ENCODE measurements at regions not wholly inside any gene's neighbourhood (a gene's known extent, or its start where the extent isn't known, plus 50 kb on each side); places are given as distances from the start of the nearest gene placed in this dataset.

DNA sequence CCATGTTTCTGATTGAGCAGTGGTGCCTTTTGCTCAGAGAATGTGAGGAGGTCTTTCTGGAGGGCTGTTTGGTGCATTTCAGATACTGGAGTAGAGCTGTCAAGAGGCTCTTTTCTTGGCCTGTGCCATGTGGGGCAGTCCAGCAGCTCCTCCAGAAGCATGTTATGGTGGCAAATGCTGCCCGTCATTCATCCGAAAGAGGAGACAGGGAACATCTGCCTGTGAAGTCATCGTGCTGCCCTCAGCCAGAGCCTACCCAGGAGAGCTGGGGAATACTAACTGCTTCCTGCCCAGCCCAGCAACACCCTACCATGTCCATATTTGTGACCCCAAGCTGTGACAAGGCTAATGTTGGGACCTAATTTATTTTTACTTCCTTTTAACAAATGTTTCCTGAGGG, 82.2 kb upstream of the SLC6A6 start:
- H3K9me3 Mint-ChIP-seq (ENCODE audit: low read depth), result peaks cover 3% of the 10 kb centered on the region
- H3K36me3 Mint-ChIP-seq (ENCODE audit: insufficient read depth), result no peaks in the 10 kb centered on the region
- no peak for DNase-seq (ENCODE audit: low spot score, unreplicated experiment)
- peak overlapping the region; percentile 71 for H3K4me3 Mint-ChIP-seq (ENCODE audit: low read depth)
- H3K27me3 Mint-ChIP-seq, result no peaks in the 10 kb centered on the region
- peak overlapping the region; percentile 34 for H3K27ac Mint-ChIP-seq
- H3K4me1 Mint-ChIP-seq (ENCODE audit: low read depth), result peaks cover 23% of the 10 kb centered on the region
- TF ChIP-seq, protein P1, sequence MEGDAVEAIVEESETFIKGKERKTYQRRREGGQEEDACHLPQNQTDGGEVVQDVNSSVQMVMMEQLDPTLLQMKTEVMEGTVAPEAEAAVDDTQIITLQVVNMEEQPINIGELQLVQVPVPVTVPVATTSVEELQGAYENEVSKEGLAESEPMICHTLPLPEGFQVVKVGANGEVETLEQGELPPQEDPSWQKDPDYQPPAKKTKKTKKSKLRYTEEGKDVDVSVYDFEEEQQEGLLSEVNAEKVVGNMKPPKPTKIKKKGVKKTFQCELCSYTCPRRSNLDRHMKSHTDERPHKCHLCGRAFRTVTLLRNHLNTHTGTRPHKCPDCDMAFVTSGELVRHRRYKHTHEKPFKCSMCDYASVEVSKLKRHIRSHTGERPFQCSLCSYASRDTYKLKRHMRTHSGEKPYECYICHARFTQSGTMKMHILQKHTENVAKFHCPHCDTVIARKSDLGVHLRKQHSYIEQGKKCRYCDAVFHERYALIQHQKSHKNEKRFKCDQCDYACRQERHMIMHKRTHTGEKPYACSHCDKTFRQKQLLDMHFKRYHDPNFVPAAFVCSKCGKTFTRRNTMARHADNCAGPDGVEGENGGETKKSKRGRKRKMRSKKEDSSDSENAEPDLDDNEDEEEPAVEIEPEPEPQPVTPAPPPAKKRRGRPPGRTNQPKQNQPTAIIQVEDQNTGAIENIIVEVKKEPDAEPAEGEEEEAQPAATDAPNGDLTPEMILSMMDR (IDR thresholded peaks at IDR 0.05; ENCODE audit: unreplicated experiment), result no peak

DNA sequence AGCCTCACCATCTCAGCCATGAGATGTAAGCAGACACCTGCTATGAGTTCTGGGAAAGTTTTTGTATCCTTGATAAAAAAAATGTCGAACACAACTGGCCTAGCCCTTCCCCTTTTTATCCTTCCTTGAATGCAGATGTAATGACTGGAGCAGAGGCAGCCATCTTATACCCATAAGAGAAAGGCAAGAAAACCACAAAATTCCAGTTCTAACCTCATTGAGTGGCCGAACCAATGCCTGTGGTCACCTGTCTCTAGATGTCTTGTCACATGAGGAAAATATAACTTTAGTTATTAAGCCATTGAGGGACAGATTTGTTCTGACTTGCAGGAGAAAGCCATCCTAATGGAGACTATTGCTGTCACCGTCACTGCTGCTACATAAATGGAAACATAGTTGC, 80.4 kb upstream of the SLC6A6 start:
- Mint-ChIP-seq H3K9me3 (ENCODE audit: low read depth) (peaks cover 3% of the 10 kb centered on the region), H3K36me3 (ENCODE audit: insufficient read depth) (no peaks in the 10 kb centered on the region), H3K4me3 (ENCODE audit: low read depth) (no peak overlapping the region), H3K27ac (no peak overlapping the region), H3K4me1 (ENCODE audit: low read depth) (peaks cover 17% of the 10 kb centered on the region), H3K27me3 (no peaks in the 10 kb centered on the region)
- TF ChIP-seq, protein P1 (IDR thresholded peaks at IDR 0.05; ENCODE audit: unreplicated experiment), result no peak
- no peak for DNase-seq (ENCODE audit: low spot score, unreplicated experiment)

DNA sequence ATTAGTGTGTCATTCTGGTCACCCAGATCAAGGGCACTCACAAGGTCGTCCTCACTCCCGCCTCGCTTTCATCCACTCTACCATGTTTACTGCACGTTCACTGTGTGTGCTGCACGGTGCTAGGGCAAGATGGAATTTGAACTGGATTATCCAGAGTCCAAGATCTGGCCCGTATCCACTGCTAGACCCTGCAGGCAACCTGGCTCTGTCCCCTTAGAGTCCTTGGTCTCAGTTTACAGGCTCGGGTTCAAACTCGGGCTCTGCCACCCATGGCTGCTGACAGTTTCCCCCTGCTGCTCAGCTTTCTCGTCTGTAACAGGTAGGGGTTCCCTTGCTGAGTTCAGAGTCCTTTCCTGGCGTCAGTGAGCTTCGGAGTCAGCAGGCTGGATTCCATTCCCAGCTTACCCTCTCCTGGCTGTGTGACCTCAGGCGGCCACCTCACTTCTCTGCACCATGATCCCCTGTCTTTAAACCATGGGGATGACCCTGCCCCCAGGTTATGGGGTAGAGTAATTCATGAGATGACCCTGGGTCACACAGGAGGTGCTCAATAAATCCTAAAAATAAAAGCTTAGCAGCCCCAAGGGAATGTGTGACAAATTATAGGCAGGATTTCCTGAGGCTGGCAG, 79.6 kb upstream of the SLC6A6 start:
- Mint-ChIP-seq H3K4me1 (ENCODE audit: low read depth) (peaks cover 12% of the 10 kb centered on the region), H3K9me3 (ENCODE audit: low read depth) (peaks cover 3% of the 10 kb centered on the region), H3K27ac (no peak overlapping the region), H3K36me3 (ENCODE audit: insufficient read depth) (no peaks in the 10 kb centered on the region), H3K27me3 (no peaks in the 10 kb centered on the region), H3K4me3 (ENCODE audit: low read depth) (no peak overlapping the region)
- DNase-seq (ENCODE audit: low spot score, unreplicated experiment), result no peak
- TF ChIP-seq, protein P1 (IDR thresholded peaks at IDR 0.05; ENCODE audit: unreplicated experiment), result no peak

DNA sequence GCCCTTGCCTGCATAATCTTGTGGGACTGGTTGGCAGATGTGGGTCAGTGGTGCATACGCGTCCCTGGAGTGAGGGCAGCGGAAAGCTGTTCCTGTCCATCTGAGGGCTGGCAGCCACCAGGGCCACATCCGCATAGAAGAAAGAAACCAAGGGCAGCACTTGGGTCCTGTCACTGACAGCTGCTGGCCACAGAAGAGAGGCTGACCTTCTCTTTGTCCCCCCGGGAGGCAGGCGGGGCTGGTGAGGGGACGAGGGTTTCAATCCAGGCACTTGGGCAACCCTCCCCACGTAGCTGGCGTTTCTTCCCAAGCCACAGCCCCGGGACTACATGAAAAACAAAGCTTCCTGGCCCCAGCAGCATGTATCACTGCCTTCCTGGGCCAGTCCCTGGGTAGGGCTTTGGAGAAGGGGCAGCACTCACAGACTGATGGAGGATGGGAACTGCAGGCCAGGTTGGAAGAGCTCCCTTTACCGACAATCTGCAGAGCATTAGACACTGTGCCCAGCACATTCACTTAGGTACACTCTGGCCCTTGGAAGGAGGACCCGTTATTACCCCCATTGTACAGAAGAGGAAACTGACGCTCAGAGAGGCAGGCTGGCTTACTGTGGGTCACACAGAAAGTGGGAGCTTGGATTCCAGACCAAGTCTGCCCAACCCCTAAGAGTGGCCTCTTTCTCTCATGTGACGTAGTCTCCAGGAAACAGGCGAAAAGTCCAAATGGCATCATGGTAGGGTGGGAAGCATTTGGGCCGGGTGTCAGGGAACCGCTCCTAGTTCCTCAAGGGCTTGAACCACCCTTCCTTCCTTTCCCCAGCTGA, 78.8 kb upstream of the SLC6A6 start:
- Mint-ChIP-seq H3K4me3 (ENCODE audit: low read depth) (no peak overlapping the region), H3K9me3 (ENCODE audit: low read depth) (peaks cover 3% of the 10 kb centered on the region), H3K27ac (no peak overlapping the region), H3K4me1 (ENCODE audit: low read depth) (peaks cover 6% of the 10 kb centered on the region), H3K36me3 (ENCODE audit: insufficient read depth) (no peaks in the 10 kb centered on the region), H3K27me3 (no peaks in the 10 kb centered on the region)
- TF ChIP-seq, protein P1 (IDR thresholded peaks at IDR 0.05; ENCODE audit: unreplicated experiment), result no peak
- no peak for DNase-seq (ENCODE audit: low spot score, unreplicated experiment)

DNA sequence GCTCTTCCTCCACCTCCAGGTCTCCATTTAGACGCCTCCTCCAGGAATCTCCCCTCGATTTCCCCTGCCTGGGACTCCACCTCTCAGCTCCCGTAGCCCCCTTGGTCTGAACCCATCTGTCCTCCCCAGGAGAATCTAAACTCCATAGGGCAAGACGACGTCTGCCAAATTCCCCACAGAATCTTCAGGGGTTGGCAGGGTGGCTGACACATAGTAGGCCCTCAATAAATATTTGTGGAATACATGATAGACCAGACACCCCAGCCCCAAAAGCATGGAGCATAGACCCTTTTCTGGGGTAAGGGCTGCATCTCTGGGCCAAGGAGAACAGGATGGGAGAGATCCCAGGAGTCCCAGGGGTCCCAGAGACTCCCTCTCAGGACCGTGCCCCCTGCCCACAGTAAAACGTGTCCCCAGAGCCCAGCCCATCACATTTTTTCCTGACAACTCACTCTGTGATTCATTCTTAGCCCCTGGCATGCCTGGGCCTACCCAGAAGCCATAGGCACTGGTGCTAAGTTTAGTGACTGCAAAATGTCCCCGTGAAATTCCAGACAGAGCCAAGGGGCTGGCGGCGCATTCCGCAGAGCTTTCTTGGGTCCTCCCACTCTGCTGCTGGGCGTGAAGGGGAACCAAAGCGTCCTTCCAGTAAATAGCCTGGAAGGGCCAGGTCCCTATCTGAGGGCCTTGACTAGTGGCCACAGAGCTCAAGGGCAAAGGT, 78.0 kb upstream of the SLC6A6 start:
- no peaks in the 10 kb centered on the region for H3K36me3 Mint-ChIP-seq (ENCODE audit: insufficient read depth)
- peaks cover 3% of the 10 kb centered on the region for H3K9me3 Mint-ChIP-seq (ENCODE audit: low read depth)
- H3K4me1 Mint-ChIP-seq (ENCODE audit: low read depth), result peaks cover 6% of the 10 kb centered on the region
- TF ChIP-seq, protein P1 (IDR thresholded peaks at IDR 0.05; ENCODE audit: unreplicated experiment), result no peak
- H3K27ac Mint-ChIP-seq, result no peak overlapping the region
- H3K27me3 Mint-ChIP-seq, result no peaks in the 10 kb centered on the region
- no peak overlapping the region for H3K4me3 Mint-ChIP-seq (ENCODE audit: low read depth)
- DNase-seq (ENCODE audit: low spot score, unreplicated experiment), result no peak

Measured in progenitor cell of endocrine pancreas (in vitro differentiated cells).